Bone marrow (tissue), 2 donors: ENCODE measurements at regions not wholly inside any gene's neighbourhood (a gene's known extent, or its start where the extent isn't known, plus 50 kb on each side); places are given as distances from the start of the nearest gene placed in this dataset.
"Not testable (repeated sequence)": the region's sequence is repeated elsewhere in the genome, so short reads cannot be mapped to it uniquely, and the experiment has no call there.

Experiments used
- DNase-seq, 2 donors: peaks; one replicate each; lab custom pipeline; 2025; lab: John Stamatoyannopoulos, UW

GRCh38 chr9:82790875-82791274, 272.1 kb downstream of the RASEF start:
- peak in 1 of 2 donors; percentile 92 for DNase-seq

- peak in 1 of 2 donors; percentile 91 for DNase-seq
Observed at GRCh38 chr9:82791692-82792091, 271.2 kb downstream of the RASEF start.

- no peak for DNase-seq
Observed at GRCh38 chr9:82797534-82797933, 265.4 kb downstream of the RASEF start.

GRCh38 chr9:82799286-82799685, 263.7 kb downstream of the RASEF start:
- no peak for DNase-seq

GRCh38 chr9:82805027-82805426, 257.9 kb downstream of the RASEF start:
- no peak for DNase-seq

GRCh38 chr9:82808478-82808877, 254.5 kb downstream of the RASEF start:
- no peak for DNase-seq

GRCh38 chr9:82810915-82811314, 252.0 kb downstream of the RASEF start:
- DNase-seq: no peak

- DNase-seq: no peak
Observed at GRCh38 chr9:82819260-82819659, 243.7 kb downstream of the RASEF start.

GRCh38 chr9:82820186-82820585, 242.8 kb downstream of the RASEF start:
- peak in 1 of 2 donors; percentile 26 for DNase-seq

- DNase-seq: no peak
Observed at GRCh38 chr9:82829818-82830217, 233.1 kb downstream of the RASEF start.

GRCh38 chr9:82865524-82865923, 197.4 kb downstream of the RASEF start:
- DNase-seq: no peak

GRCh38 chr9:82880336-82881050, 182.4 kb downstream of the RASEF start:
- no peak for DNase-seq

GRCh38 chr9:82882138-82882537, 180.8 kb downstream of the RASEF start:
- DNase-seq: no peak

- DNase-seq: no peak
Observed at GRCh38 chr9:82882748-82883147, 180.2 kb downstream of the RASEF start.

- no peak for DNase-seq
Observed at GRCh38 chr9:82883436-82883835, 179.5 kb downstream of the RASEF start.

GRCh38 chr9:82883974-82884373, 179.0 kb downstream of the RASEF start:
- DNase-seq: not testable (repeated sequence)

GRCh38 chr9:82890401-82890800, 172.5 kb downstream of the RASEF start:
- DNase-seq: no peak

GRCh38 chr9:82890865-82891264, 172.1 kb downstream of the RASEF start:
- DNase-seq: peak in 1 of 2 donors; percentile 60

- no peak for DNase-seq
Observed at GRCh38 chr9:82891321-82891720, 171.6 kb downstream of the RASEF start.

GRCh38 chr9:82893549-82893948, 169.4 kb downstream of the RASEF start:
- no peak for DNase-seq

- DNase-seq: no peak
Observed at GRCh38 chr9:82894548-82894947, 168.4 kb downstream of the RASEF start.

- no peak for DNase-seq
Observed at GRCh38 chr9:82894961-82895821, 167.8 kb downstream of the RASEF start.

- DNase-seq: no peak
Observed at GRCh38 chr9:82895822-82896110, 167.2 kb downstream of the RASEF start.
